ENCODE measurements at regions not wholly inside any gene's neighbourhood (a gene's known extent, or its start where the extent isn't known, plus 50 kb on each side); places are given as distances from the start of the nearest gene placed in this dataset.
"Not testable (repeated sequence)": the region's sequence is repeated elsewhere in the genome, so short reads cannot be mapped to it uniquely, and the experiment has no call there.

DNA sequence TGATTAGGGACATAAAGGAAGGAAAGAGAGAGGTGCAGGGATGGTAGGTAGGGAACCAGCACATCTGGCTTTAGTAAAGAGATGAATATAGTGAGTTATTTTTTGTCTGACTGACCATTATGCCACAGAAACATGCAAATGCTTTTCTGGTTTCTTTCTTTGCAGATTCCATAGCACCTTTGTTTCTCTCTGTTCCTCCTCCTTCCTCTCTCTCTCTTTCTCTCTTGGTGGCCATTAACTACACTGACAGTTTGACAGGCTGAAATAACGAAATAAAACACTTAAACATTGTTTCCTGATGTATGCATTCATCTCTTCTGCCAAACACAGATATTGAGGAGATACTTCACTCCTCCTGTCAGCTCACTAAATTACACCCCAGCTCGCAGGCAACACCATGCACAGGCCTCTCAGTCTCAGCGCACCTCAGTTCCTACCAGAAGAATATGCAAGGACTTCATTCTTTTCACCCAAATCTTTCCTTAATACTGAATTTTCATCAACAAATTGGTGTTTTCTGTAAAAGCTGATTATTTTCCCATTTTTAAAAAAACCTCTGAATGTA lies 406.9 kb upstream of the SOX5 start:
- DNase-seq: no peak

DNA sequence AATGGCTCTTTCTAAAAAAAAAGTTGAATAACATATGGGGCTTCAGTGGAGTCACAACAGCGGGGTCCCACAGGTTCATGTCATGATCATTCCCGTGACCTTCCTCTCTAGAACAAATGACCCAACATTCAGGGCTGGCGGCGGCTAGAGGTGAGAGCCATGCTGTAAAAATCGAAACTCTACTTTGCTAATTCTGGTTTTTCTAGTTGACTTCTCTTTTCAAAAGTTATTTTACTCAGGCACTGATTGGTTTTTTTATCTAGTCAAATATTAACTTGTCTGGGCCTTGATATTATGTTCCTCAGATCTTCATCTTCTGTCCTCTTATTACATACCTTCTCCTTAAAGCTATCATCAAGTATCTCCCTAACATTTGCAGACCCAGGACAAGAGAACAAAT lies 402.9 kb upstream of the SOX5 start:
- DNase-seq: no peak

- no peak for DNase-seq
Observed at GRCh38 chr12:24349051-24349799, 399.8 kb upstream of the SOX5 start.

GRCh38 chr12:24348180-24348579 lies 398.7 kb upstream of the SOX5 start:
- not testable (repeated sequence) for DNase-seq

DNA sequence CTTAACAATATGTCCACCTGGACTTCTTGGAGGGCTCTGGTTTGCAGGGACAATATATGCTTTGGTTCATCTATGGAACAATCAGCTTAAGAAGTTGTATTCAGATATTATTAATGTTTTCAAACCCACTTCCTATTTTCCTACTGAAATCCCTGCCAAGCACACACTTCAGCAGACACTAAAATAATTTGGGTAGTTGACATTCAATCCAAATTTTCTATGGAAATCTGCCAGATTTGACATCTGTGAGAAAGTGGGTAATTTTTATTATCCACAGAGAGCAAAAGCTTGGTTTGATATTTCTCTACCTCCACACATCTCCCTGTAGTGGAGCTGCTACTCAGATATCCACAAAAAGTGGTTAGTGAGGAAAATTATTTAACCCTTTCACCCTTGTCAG lies 378.8 kb upstream of the SOX5 start:
- no peak for DNase-seq

DNA sequence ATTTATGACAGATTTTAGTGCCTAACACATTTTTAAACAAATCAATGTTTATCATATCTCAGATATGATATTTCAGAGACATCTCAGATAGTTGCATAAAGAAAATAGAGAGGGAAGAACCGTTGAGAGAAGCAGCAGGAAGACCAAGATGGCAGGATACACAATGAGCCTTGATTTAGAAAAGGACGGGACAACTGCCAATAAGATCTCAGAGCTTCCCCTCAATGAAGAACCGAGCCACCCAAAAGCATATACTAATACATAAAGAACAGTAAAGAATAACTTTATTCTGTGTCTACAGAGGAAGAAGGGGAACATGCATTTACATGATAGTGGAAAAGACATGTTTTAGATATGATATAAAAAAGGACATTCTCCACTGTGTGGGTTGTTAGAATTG lies 375.9 kb upstream of the SOX5 start:
- no peak for DNase-seq

GRCh38 chr12:24307716-24308335 lies 358.4 kb upstream of the SOX5 start:
- peak; percentile 40 for DNase-seq

DNA sequence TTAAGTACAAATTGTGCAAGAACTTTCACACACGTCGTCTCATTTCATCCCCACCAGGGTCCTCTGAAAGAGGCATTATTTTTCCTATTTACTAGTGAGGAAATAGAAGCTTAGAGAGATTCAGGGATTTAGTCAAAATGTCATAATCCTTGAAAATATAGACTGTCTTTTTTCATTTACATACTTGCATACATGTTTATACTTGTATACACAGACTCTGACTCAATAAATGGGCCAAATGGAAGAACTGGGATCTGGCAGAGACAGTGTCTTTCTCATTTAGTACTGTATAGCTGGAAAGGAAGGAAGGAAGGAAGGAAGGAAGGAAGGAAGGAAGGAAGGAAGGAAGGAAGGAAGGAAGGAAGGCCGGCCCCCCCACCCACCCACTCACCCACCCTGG lies 357.7 kb upstream of the SOX5 start:
- DNase-seq: no peak

GRCh38 chr12:24306001-24306400 lies 356.5 kb upstream of the SOX5 start:
- no peak for DNase-seq

- no peak for DNase-seq
Observed at GRCh38 chr12:24304285-24304684, 354.8 kb upstream of the SOX5 start.

DNA sequence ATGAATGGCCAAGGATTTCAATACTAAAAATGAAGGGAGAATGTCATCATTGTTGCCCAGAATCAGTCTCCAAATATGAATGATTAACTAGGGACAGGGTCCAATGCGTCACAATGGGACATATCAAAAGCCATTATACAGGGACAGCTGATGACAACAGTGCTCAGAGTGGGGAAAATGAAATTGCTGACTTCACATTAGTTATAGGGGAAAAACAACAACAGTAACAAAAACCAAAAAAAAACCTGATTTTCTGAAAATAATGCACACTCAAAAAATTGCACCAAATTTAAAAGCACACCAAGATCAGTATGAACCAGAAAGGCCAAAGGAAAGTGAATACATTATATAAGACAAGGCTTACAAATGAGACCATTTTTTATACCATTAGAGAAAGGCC lies 353.2 kb upstream of the SOX5 start:
- DNase-seq: no peak

- no peak for DNase-seq
Observed at GRCh38 chr12:24297516-24297915, 348.0 kb upstream of the SOX5 start.

DNA sequence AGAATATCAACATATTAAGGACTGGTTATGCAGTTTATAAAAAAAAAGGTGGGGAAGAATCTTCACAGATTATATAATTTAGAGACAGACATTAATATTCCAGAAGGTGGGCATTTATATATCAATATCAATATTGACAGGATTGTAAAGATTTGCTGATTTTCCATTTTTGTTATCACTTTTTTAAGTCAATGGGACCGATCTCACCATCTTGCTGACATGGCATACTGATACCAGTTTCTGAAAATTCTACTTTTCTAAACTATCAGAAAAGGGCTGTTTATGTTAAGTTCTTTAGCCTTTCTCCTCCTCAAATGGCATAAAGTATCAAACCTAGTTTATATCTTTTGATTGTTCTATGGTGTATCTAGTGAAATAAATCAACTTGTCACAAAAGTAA lies 344.1 kb upstream of the SOX5 start:
- DNase-seq: no peak

GRCh38 chr12:24287963-24288362 lies 338.5 kb upstream of the SOX5 start:
- DNase-seq: no peak

DNA sequence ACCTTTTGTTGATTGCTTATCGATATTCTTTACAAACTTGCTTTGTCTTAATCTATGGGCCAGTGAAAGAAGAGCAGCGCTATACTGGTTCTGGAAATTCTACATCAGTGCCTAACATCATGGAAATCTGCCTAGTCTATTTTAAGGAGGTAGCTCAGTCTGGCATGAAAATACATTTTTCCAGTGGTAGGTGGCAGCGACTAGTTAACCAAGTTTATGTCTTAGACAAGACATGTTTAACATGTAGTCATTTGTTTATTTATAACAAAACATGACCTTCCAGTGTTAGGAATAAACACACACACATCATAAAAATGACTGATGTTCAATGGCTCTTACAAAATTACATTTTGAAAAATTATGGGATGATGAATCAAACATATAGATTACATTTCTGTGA lies 336.0 kb upstream of the SOX5 start:
- DNase-seq: no peak

DNA sequence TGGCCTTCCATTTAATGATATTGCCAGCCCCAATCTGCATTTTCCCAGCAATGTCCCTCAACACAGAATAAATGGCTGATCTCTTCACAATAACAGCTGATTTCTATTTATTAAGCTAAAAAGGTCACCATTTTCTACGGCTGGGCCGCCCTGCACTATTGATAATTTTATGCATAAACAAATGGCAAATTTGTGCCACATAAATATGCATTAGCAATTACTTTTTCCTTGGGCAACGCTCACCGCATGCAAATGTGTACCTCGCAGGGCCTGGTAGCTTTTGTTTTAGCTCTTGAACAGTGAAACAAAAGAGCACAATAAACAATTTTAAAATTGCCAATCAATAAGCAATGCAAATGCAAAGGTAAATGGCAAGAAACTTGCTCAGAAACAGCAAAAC lies 331.9 kb upstream of the SOX5 start:
- DNase-seq: no peak

DNA sequence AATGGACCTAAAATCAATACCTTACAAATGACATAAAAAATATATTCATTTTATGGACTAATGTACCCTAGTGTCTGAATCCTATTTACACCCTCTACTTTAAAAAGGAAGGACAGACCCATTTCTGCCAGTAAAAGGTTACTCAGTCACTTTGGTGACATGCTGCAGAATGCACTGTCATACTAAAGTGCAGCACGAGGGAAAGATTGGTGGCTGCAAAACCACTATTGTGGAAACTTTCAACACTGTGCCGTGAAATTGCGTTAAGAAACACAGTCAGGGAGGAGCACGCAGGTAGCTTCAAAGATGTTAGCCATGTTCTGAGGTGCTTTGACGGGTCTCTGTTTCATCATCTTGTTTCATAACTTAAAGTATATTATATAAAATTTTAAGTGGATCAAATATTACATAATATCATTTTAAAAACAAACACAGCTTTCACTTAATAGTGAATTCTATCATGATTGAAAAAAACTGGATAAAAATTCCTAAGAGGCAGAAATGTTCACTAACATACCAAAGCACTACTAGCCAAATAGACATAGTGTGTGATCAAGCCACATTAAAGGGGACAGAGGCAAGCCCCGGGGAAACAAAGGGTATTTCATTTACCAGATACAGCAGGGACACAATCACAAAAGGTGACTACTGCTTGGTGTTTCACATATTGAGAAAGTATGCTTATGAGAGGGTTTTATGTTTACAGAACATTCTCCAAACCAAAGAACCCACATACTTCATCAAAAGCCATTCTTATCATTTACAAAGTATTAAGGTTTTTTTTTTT lies 330.8 kb upstream of the SOX5 start:
- DNase-seq: peak; percentile 74

GRCh38 chr12:24278832-24279231 lies 329.4 kb upstream of the SOX5 start:
- DNase-seq: peak; percentile 15

GRCh38 chr12:24270965-24271364 lies 321.5 kb upstream of the SOX5 start:
- no peak for DNase-seq

- no peak for DNase-seq
Observed at GRCh38 chr12:24270464-24270863, 321.0 kb upstream of the SOX5 start.

- DNase-seq: no peak
Observed at GRCh38 chr12:24268663-24269186, 319.3 kb upstream of the SOX5 start.

- no peak for DNase-seq
Observed at GRCh38 chr12:24266982-24267381, 317.5 kb upstream of the SOX5 start.

- DNase-seq: no peak
Observed at GRCh38 chr12:24256684-24257083, 307.2 kb upstream of the SOX5 start.

All from OCI-M1 (cell line).